ENCODE measurements at regions not wholly inside any gene's neighbourhood (a gene's known extent, or its start where the extent isn't known, plus 50 kb on each side); places are given as distances from the start of the nearest gene placed in this dataset.

DNA sequence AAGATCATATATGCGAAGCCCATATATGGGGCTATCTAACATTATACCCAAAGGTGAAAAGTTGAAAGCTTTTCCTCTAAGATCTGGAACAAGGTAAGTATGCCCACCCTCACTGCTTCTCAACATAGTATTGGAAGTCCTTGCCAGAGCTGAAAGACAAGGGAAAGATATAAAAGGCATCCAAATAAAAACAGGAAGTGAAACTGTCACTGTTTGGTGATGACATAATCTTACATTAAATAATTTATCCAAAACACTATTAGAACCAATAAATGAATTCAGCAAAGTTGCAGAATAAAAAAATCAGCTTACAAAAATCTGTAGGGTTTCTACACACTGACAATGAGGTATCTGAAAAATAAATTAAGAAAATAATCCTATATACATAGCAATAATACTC, 205.8 kb downstream of the INSIG2 start:
- TF ChIP-seq, protein P1, sequence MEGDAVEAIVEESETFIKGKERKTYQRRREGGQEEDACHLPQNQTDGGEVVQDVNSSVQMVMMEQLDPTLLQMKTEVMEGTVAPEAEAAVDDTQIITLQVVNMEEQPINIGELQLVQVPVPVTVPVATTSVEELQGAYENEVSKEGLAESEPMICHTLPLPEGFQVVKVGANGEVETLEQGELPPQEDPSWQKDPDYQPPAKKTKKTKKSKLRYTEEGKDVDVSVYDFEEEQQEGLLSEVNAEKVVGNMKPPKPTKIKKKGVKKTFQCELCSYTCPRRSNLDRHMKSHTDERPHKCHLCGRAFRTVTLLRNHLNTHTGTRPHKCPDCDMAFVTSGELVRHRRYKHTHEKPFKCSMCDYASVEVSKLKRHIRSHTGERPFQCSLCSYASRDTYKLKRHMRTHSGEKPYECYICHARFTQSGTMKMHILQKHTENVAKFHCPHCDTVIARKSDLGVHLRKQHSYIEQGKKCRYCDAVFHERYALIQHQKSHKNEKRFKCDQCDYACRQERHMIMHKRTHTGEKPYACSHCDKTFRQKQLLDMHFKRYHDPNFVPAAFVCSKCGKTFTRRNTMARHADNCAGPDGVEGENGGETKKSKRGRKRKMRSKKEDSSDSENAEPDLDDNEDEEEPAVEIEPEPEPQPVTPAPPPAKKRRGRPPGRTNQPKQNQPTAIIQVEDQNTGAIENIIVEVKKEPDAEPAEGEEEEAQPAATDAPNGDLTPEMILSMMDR (IDR thresholded peaks at IDR 0.05): no peak
- TF ChIP-seq EP300 (IDR thresholded peaks at IDR 0.05): no peak
- no peak for TF ChIP-seq POLR2AphosphoS5 (IDR thresholded peaks at IDR 0.05)
- TF ChIP-seq POLR2A (IDR thresholded peaks at IDR 0.05; ENCODE audit: low read depth): no peak

All from esophagus muscularis mucosa (tissue), 4 donors.